Bronchial epithelial cell (primary cell): ENCODE measurements at regions not wholly inside any gene's neighbourhood (a gene's known extent, or its start where the extent isn't known, plus 50 kb on each side); places are given as distances from the start of the nearest gene placed in this dataset.

Experiments
- DNase-seq: peaks from one replicate; pipeline ENCODE4 v3.0.0-alpha.2; 2010; ENCODE audit warnings: low read depth
- FAIRE-seq: peaks from 2 replicates; lab custom pipeline; 2011; peaks lifted over from hg19 to GRCh38; lab: Jason Lieb, UNC
- H3K27me3 ChIP-seq: 2 replicates; pipeline ENCODE4 v1.5.1; 2011; ENCODE audit warnings: low read length; ENCODE audit not compliant: control insufficient read depth, insufficient read depth
- H3K36me3 ChIP-seq: 2 replicates; pipeline ENCODE4 v1.5.1; 2011; ENCODE audit warnings: low read length; ENCODE audit not compliant: control insufficient read depth, insufficient read depth
- H3K4me3 ChIP-seq: 2 replicates; pipeline ENCODE4 v1.5.1; 2011; ENCODE audit warnings: mild to moderate bottlenecking, low read depth, low read length, control low read depth
- TF ChIP-seq, protein P1 (sequence below): IDR thresholded peaks from 2 replicates; pipeline ENCODE4 v1.5.1; 2011; ENCODE audit warnings: mild to moderate bottlenecking, moderate library complexity, low read length, control low read depth, inconsistent platforms; ENCODE audit not compliant: insufficient read depth, severe bottlenecking

DNA sequence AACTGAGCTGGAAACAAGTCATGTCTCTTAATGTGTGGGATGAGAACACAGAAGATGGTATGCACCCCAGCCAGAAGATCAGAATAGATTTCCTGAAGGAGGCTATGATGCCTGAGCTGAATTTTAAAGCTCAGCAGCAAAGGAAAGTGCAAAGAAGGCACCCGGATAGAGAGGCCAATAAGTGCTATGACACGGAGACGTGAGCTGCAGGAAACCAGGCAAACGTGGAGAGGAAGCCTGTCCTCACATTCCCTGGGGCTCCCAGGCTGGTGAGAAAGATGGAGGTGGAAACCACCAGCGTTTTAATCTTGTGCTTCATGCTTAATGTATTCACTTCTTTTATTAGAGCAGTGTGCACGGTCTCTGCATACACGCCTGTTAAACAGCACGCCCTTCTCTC, 302.1 kb downstream of the HAPSTR1 start:
- no peaks in the 10 kb centered on the region for H3K27me3 ChIP-seq
- no peaks in the 10 kb centered on the region for H3K36me3 ChIP-seq
- TF ChIP-seq, protein P1, sequence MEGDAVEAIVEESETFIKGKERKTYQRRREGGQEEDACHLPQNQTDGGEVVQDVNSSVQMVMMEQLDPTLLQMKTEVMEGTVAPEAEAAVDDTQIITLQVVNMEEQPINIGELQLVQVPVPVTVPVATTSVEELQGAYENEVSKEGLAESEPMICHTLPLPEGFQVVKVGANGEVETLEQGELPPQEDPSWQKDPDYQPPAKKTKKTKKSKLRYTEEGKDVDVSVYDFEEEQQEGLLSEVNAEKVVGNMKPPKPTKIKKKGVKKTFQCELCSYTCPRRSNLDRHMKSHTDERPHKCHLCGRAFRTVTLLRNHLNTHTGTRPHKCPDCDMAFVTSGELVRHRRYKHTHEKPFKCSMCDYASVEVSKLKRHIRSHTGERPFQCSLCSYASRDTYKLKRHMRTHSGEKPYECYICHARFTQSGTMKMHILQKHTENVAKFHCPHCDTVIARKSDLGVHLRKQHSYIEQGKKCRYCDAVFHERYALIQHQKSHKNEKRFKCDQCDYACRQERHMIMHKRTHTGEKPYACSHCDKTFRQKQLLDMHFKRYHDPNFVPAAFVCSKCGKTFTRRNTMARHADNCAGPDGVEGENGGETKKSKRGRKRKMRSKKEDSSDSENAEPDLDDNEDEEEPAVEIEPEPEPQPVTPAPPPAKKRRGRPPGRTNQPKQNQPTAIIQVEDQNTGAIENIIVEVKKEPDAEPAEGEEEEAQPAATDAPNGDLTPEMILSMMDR, result no peak
- no peak for DNase-seq
- FAIRE-seq, result no peak
- no peak overlapping the region for H3K4me3 ChIP-seq

DNA sequence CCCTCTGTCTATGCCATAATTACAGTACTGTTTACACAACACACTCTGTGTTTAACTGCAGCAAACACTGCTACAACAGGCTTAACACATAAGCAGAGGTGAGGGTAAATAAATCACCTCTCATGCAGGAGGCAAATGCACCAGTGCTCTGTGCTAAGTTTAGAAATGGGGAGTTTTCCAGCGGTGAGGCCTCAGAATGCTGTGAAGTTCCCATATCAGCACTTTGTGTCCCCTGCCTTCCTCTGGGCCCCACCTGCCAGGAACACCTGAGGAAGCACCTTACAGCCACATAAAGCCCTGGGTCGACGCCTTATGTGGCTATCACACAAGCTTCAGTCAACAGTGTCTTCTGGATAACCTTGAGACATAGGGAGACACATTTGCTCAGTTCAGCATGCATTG, 304.5 kb downstream of the HAPSTR1 start:
- TF ChIP-seq, protein P1, result no peak
- Histone ChIP-seq H3K36me3 (no peaks in the 10 kb centered on the region), H3K4me3 (no peak overlapping the region), H3K27me3 (no peaks in the 10 kb centered on the region)
- no peak for FAIRE-seq
- no peak for DNase-seq

DNA sequence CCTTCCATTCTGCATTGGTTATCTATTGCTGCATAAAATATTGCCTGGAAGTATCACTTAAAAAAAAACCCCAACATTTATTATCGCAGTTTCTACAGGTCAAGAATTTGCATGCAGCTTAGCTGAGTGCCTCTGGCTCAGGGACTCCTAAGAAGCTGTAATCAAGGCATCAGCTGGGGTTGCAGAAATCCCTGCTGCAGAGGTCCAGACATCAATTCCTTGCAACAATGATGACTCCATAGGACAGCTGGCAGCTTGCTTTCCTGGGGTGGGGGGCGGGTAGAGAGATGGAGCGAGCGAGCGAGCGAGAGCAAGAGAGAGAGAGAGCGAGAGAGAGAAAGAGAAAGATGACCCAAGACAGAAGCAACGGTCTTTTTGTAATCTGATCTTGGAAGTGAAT, 308.1 kb downstream of the HAPSTR1 start:
- Histone ChIP-seq H3K36me3 (no peaks in the 10 kb centered on the region), H3K4me3 (no peak overlapping the region), H3K27me3 (no peaks in the 10 kb centered on the region)
- DNase-seq (no peak), FAIRE-seq (no peak)
- TF ChIP-seq, protein P1, result no peak

DNA sequence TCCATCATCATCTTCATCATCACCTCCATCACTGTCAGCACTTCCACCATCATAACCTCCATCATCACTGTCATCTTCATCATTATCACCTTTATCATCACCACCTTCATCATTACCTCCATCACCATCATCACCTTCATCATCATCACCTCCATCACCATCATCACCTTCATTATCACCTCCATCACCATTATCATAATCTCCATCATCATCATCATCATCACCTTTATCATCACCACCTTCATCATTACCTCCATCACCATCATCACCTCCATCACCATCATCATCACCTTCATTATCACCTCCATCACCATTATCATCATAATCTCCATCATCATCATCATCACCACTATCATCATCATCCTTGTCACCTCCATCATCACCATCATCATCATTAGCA, 309.7 kb downstream of the HAPSTR1 start:
- FAIRE-seq (no peak), DNase-seq (no peak)
- TF ChIP-seq, protein P1, result no peak
- H3K4me3 ChIP-seq, result no peak overlapping the region
- no peaks in the 10 kb centered on the region for H3K27me3 ChIP-seq
- no peaks in the 10 kb centered on the region for H3K36me3 ChIP-seq

DNA sequence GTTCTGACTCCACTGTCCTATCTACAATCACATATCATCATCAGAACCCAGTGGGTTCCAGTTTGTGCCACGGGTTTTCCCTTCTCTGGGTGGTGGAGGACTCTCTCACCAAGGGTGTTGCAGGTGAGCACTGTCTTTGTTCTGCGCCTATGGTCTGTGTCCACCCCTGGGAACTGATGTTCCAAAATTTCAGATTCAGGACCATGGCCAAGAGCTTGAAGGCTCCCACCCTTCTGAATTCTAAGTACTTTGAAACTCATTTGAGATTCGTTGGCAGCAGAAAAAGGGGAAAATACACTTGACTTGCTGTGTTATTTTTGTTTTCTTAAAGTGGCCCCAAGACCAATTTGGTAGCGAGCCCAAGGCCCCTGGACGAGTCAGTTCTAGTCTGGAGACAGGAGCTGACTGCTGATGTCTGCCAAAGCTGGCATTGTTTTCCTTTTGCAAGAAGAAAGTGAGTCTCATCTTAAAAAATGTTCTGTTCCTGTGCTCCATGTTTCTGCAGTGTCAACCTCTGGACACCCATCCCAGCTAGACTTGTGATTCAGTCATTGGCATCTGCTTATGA, 310.9 kb downstream of the HAPSTR1 start:
- no peak for FAIRE-seq
- no peak for DNase-seq

More for the DNA sequence above, 310.9 kb downstream of the HAPSTR1 start:
- H3K4me3 ChIP-seq, result no peak overlapping the region
- TF ChIP-seq, protein P1, result no peak
- no peaks in the 10 kb centered on the region for H3K36me3 ChIP-seq
- no peaks in the 10 kb centered on the region for H3K27me3 ChIP-seq
